ENCODE measurements at regions not wholly inside any gene's neighbourhood (a gene's known extent, or its start where the extent isn't known, plus 50 kb on each side); places are given as distances from the start of the nearest gene placed in this dataset.
"Not testable (repeated sequence)": the region's sequence is repeated elsewhere in the genome, so short reads cannot be mapped to it uniquely, and the experiment has no call there.

DNA sequence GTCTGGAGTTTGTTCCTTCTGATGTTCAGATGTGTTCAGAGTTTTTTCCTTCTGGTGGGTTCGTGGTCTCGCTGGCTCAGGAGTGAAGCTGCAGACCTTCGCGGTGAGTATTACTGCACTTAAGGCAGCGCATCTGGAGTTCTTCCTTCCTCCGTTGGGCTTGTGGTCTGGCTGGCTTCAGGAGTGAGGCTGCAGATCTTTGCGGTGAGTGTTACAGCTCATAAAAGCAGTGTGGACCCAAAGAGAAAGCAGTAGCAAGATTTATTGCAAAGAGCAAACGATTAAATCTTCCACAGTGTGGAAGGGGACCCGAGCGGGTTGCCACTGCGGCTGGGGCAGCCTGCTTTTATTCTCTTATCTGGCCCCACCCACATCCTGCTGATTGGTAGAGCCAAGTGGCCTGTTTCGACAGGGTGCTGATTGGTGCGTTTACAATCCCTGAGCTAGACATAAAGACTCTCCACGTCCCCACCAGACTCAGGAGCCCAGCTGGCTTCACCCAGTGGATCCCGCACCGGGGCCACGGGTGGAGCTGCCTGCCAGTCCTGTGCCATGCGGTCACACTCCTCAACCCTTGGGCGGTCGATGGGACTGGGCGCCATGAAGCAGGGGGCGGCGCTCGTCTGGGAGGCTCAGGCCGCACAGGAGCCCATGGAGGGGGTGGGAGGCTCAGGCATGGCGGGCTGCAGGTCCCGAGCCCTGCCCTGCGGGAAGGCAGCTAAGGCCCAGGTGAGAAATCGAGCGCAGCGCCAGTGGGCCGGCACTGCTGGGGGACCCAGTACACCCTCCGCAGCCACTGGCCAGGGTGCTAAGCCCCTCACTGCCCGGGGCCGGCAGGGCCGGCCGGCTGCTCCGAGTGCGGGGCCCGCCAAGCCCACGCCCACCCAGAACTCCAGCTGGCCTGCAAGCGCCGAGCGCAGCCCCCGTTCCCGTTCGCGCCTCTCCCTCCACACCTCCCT, 315.3 kb upstream of the SGK1 start:
- DNase-seq: peak; percentile 64

DNA sequence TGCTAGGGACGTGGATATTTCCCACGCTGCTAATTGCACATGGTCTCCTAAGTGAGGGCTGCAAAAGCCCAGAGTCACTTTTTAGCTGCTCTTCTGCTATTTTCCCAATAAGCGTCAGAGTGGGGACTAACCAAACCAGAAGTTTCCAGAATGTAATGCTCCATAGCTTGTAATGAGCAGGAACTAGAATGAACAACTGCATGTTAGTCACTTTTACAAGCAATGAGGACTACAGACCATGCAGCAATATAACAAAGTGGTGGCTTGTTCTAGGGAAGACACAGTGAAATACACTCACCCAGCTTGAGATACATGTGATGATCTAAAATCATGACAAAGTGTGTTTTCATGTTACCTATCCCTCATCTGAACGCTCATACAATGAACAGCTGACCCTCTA, 314.1 kb upstream of the SGK1 start:
- DNase-seq: no peak

DNA sequence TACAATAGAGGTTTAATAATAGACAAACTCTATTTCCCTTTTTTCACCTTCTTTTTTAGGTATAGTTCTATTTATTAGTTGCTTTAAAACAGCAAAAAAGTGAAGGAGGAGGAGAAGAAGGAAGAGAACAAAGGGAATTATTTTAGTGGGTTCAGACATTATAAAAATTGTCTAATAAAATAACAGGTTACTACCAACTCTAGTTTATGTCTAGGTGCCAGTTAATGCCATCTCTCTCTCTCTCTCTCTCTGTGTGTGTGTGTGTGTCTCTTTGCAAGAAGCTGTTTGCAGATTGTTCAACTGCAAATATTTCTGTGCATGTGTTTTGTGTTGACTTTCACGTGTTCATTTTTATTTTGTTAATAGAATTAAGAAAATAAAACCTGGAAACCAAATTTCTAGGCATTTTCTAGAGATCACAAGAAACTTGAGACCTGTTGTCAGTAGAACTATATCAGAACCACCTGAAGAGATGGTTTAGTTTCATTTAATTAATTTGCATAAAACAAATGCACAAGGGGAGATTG, 313.5 kb upstream of the SGK1 start:
- no peak for DNase-seq

DNA sequence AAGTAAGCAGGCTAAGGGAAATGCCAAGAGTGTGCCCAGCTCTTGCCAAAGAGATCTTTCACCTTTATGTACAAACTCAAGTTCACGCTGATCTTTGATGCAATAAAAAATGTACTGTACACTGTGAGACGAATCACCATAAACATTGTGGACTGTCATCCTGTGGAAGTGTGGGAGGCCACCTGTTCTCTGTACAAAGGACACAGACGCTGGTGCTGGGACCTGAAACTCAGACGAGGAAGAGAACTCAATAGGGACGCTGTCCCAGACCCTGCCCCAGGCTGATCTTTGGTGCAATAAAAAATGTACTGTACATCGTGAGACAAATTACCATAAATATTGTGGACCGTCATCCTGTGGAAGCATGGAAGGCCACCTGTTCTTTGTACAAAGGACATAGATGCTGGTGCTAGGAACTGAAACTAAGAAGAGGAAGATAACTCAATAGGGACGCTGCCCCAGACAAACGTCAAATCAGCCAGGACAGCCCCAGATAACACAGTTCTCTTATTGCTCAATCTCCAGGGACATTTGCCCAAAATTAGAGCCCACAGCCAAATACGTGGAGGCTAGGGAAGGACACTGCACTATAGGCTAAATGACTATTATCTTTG, 312.7 kb upstream of the SGK1 start:
- no peak for DNase-seq

DNA sequence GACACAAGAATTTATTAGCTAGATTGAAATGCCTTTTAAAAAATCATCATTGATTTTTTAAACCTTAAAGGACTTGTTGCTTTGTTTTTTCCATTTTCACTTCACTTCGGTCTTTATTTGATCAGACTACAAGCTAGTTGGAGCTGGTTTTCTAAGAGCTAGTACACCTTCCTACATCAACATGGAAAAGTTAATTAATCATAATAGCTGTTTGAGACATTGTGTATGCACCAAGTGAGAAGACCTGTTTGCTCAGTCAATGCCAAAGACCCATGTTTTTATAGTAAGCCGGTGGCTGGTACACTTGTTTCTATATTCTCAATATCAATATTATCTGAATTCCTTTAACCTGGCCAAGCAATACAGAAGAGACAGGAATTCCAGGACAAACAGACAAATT, 310.2 kb upstream of the SGK1 start:
- no peak for DNase-seq

DNA sequence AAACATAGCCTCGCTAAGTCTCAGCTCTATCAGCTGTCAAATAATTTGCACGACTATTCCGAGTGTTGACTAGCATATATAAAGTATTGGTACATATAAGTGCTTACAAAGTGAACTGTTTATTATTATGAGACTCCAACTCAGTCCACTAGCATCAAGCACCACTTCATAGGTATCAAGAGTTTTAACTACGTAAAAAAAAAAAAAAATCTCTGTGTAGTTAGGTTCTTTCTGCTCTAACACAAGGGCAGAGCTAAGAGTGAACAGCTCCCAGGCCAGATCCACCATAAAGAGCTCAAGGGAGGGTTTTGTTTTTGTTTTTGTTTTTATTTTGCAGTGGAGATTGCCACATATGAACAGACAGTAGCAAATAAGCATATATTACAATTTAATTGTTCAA, 309.8 kb upstream of the SGK1 start:
- DNase-seq: no peak

DNA sequence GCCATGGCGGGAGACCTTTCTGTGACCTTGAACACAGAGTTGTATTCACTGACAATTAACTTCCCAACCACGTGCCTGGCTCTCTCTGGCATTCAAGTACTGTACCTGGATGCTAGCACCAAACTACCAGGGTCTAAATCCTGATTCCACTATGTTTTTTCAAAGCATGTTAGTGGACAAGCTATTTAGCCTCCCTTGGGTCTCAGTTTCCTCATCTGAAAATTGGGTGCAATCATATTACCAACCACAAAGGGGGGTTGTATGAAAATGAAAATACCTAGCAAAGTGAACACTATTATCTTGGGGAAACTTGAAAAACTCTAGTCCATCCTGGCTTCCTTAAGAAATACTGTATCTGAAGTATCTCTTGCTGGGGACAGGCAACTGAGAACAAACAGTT, 308.7 kb upstream of the SGK1 start:
- no peak for DNase-seq

DNA sequence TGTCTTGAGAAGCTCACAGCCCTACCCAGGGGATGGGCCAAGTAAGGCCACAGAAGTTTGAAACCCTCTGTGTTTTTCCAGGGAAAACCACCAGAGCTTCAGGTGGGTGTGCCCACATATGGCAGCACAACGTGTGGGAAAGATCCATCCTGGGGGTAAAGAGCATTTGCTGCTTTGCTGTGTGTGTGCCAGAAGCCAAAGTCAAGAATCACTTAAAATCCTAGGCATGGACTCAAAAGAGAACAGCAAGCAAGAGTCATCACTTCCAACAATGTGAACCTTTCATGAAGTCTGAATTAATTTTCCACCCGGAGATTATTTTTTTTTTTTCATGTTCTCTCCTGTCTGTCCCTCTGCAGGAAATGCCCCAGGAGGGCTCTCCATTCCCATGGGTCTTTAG, 308.2 kb upstream of the SGK1 start:
- no peak for DNase-seq

DNA sequence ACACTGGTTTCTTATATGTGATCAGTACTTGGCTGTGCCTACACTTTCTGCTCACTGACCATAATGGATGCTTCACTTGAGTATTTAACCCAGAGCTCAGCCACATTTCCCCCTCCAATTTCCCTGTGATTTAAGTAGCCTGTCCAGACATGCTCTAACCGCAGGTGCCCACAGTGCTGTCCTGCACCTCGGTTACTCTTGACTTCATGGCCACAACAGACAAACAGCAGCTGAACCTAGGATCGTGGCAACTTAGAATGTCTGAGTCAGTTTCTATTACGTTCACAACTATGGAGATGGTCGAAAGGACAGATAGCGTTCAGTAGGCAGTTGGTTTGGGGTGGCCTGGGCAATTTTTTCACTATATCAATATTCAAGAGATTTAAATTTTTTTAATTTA, 306.9 kb upstream of the SGK1 start:
- no peak for DNase-seq

DNA sequence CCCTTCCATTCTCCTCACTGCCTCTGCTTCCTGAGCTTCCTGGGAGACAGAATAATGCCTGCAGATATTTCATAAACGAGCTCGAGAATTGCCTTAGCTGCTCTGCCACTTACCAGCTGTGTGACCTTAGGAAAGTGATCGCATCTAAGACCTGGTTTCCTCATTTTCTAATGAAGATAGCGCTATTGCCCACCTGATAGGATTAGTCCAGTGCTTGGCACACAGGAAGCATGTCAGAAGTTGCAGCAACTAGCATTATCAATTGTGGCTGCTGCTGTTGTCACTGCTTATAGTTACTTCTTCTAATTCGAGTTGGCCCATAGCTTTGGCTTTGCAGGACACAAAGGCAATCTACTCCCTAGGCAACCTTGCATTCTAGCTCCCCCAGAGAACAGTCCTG, 305.5 kb upstream of the SGK1 start:
- DNase-seq: no peak

DNA sequence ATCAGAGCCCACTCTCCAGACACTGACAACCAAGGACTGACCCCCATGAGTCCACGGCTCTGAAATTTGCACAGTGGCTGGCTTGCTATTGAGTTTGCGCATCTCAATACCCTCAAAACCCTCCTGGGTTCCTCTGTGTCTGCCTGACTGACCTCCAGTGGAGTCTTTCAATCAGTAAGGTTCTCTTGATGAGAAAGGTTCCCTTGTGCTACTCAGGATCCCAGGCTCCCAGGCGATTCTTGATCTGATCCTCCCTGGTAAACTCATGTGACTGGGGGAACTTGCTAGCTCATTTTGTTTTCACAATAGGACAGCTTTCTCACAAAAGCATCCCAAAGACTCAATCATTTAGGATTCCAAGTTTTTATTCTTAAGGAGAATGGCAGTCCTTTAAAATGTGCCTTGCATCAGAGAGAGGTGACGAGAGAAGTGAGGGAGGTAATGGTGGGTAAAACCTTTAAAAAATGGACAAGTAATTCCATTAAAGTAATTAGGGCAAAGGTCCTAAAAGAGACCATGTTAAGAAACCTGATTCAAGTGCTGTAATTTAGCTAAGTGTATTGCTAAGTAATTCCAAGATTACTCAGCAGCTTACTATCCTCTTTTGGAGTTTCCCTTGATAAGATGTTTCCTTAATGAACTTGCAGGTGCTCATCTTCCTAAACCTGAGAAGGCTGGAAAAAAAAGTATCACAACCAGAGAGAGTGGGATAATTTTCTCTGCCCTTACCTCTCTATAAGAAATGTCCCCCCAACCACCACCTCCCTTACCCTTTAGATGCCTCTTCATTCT, 304.7 kb upstream of the SGK1 start:
- DNase-seq: no peak

DNA sequence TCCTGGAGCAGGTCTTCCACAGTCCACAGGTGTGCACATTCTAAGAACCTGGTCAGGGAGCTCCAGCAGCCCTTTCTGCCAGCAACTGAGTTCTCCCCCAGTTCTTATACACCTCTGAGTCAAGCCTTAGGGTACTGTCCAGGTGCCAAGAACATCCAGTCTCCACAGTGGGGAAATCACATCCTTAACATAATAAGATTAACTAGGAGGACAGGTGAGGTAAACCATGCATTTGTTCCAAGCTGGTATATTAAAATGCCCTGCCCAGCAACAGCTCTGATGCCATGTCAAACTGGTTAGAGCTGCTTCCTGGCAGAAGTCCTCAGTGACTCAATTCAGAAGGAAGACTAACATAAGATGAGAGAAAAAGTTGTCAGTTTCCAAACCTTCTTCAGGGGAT, 303.9 kb upstream of the SGK1 start:
- DNase-seq: no peak

DNA sequence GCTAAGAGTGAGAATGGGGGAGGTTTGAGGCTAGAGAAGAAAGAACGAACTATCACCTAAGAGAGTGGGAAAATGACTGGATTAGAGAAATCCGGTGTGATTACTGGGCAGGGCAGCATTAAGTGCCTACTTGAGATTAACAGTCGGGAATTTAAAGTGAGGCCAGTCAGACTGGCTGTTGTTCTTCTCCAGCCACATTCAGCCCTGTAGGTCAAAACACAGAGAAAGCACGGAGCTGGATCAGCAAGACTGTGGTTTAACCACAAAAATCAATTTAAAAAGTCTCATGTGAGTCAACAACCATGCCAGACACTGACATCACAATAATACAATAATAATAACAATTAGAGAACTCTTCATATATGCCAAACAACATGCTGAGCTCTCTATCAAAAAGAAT, 301.9 kb upstream of the SGK1 start:
- DNase-seq: peak; percentile 63

DNA sequence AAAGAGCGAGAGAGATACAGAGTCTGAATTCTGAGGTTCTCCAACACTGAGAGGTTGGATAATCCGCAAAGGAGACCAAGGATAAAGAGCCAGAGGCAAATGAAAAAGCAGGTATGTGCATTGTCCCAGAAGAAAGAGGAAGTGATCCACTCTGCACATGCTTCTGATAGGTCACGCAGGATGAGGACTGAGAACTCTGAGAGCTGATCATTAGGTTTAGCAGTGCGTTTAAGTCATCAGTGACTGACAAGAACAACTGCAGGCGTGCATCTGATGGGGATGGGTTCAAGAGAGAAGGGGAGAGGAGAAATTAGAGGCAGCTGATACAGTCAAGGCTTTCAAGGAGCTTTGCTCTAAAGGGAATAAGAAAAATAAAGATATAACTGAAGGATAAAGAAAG, 301.2 kb upstream of the SGK1 start:
- DNase-seq: no peak

DNA sequence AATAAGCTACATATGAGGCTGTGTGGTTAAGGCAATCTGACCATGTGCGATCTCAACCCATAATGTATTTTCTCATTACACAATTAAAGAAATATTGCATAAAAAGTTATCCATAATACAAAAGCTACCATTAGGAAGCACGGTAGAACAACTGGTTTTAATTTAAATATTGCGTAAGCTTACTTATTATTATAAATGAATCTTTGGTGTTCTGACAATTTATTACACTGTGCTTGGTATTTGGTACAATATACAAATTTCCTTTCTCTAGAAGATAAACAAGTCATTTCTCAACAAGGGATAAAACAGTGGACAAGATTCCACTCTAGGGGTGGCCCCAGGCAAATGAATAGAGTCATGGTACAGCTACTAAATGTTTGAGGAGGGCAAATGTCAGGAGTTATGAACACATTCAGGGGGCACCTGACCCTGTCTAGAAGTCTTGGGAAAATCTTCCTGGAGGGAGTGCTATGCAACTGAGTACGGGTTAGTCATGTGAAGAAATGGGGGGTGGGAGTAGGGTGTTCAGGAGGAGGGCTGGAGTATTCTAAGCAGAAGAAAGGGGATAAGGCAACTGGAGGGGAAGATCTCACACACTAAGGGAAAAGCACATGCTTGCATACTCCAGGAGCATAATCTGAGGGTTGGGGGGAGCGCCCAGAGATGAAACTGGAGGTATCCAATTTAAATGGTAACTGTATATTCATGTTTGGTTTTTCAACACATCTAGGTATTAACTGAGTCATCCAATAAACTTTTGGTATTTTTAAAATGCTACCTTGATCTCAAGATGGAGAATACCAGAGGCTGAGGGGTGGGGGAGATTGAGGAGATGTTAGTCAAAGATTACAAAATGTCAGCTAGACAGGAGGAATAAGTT, 296.9 kb upstream of the SGK1 start:
- peak; percentile 69 for DNase-seq

DNA sequence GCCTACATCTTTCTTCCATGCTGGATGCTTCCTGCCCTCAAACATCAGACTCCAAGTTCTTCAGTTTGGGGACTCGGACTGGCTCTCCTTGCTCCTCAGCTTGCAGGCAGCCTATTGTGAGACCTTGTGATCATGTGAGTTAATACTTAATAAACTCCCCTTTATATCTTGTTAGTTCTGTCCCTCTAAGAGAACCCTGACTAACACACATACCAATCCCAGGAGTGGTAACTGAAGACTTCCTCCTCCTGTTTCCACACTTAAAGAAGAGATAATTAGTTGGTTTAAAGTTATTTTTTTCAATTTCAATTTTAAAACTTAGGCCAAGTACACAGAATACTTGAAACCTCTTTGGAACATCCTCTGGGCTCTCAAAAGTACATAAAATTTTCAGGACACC, 294.2 kb upstream of the SGK1 start:
- not testable (repeated sequence) for DNase-seq

DNA sequence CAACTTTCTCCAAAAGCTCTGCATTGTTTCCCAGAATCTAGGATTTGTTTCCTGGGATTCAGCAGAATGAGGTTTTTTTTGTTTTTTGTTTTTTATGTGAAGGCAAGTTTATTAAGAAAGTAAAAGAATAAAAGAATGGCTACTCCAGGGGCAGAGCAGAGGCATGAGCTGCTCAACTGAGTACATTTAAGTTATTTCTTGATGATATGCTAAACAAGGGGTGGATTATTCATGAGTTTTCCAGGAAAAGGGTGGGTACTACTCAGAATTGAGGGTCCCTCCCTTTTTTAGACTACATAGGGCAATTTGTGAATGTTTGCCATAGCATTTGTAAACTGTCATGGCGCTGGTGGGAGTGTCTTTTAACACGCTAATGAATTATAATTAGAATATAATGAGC, 292.5 kb upstream of the SGK1 start:
- DNase-seq: no peak

DNA sequence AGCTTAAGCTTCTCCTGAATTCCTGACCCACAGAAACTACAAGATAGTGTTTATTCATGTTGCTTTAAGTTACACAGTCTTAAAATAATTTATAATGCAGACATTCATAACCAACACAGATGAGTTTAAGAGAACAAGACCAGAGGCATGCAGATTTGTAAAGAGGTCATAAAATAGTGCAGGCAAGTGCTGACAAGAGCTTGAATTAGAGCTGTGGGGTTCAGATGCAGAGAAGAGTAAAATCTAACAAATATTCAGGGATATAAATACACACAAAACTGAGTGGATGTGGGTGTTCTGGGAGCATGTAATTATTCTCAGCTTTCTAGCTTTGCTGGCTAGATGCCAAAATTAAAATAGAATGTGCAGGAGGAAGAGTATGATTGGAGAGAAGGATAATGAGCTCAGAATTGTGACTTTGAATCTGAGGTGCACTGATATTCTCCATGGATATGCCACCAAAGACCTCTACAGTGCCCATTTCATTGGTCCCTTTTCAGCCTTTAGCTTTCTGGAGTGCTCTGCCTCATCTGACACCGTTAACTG, 291.9 kb upstream of the SGK1 start:
- peak; percentile 80 for DNase-seq

DNA sequence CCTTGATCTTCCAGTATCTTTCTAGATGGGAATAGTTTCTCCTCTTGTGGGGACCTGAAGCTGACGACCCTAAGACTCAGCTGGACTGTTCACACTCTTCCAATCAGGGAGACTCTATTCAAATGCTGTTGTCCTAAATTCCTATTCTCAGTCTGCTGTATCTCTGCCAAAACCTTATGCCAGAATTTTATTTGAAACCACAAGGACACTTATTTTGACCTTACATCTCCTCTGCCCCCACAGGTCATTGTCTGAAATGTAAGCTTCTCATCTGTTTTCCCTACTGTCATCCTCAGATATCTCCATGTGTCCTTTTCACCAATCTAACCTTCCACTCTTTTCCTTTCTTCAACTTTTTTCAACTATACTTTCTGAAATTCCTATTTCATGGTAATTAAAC, 289.5 kb upstream of the SGK1 start:
- DNase-seq: no peak

DNA sequence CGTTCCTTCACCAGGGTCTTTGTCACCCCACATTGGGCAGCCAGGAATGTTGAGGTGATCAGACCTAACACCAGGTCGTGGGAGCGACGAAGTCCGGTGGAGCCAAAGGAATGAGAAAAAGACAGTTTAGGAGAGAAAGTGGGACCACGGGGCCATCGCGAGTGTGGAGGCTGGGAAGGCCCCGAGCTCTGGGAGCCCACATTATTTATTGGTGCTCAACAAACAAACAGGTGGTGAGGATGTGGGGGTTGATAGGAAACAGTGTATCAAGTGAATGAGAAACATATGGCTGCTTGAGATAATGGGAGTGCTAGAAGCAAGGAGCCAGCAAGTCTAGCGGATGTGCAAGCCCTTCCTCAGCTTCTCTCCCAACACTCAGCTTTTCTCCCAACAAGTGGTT, 287.1 kb upstream of the SGK1 start:
- no peak for DNase-seq

DNA sequence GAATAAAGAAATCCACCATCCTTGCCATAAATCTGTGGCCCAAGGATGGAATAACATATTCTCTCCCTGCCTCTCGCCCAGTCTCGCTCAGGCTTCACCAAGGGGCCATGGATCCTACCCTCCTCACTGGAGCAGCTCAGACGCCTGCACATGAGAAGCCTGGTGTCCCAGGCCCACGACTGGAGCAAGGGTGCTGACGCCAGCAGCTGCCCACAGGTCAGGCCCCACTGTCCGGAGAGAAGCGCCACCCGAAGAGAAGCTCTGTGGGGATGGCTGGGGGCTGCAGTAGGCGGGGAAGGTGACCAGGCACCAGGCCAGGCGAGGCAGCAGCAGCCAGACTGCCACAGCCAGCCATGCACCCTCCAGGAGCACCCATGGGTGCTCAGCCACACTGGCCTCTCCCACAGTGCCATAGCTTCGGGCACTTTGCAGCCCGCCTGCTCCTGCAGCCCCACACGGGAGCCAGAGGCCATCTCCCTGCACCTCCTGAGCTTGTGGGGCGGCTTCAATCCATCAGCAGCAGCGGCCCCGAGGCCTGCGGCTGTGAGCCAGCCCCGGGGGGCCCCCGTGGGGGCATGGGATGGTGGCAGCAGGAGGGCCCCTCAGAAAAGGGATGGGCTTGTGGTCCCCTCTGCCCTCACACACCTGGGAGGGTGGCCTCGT, 286.2 kb upstream of the SGK1 start:
- DNase-seq: no peak

DNA sequence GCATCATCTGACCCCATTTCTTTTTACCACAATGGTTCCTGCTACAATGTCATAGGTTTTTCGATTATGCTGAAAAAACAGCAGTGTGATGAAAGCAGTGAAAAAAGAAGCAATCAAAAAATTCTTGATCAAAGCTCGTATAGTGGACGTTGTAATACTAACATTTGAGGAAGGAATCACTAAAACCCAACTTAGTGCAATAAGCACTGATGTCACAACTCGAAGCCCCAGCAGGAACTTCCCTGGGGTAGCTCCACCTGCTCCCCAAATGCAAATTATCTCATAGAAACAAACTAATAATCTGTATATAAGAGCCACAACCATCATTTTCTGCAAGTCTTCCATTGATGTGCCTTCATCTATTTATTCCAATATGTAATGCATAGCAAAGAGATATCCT, 285.6 kb upstream of the SGK1 start:
- no peak for DNase-seq

All from fibroblast of skin of right quadriceps (primary cell).